ENCODE measurements at regions not wholly inside any gene's neighbourhood (a gene's known extent, or its start where the extent isn't known, plus 50 kb on each side); places are given as distances from the start of the nearest gene placed in this dataset.
"Not testable (repeated sequence)": the region's sequence is repeated elsewhere in the genome, so short reads cannot be mapped to it uniquely, and the experiment has no call there.

DNA sequence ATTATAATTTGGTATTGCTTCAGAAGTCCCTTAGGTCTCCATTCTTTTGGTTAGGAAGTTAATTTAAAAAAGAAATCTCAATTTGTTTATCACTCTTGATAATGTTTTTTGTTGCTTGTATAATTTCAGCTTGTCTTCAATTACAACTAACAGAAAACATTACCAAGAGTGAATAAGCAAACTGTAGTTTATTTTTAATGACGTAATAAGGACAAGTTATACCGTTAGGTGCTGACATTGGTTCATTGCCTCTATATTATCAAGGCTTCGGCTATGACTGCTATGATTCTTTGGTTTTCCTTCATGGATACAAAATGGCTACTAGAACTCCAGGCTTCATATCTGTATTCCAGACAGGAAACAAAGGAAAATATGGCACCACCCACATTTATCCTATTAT lies 220.6 kb downstream of the PTGER3 start:
- DNase-seq, result no peak

DNA sequence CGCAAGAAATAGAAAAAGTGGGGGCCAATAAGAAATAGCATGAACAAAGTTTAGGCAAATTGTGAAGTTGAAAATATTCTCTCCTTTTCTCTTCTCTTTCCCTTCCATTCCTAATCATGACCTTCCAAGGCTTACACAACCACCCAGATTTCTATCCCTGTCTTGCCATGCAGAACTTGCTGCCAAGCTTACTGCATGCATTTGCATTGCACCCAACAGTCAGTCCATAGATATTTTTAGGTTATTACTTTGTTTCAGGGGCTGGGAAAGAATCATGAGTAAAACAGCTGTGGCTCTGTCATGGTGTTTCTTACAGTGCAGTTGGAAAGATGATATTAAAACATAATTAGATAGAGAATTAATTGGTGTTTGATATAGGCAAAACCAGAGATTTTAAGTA lies 219.4 kb downstream of the PTGER3 start:
- DNase-seq, result no peak

DNA sequence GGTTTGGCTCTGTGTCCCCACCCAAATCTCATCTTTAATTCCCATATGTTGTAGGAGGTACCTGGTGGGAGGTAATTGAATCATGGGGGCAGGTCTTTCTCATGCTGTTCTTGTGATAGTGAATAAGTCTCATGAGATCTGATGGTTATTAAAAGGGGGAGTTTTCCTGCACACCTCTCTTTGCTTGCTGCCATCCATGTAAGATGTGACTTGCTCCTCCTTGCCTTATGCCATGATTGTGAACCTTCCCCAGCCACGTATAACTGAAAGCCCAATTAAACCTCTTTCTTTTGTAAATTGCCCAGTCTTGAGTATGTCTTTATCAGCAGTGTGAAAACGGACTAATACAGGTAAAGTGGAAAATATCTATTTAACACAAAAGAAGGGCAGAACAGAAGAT lies 213.3 kb downstream of the PTGER3 start:
- not testable (repeated sequence) for DNase-seq

DNA sequence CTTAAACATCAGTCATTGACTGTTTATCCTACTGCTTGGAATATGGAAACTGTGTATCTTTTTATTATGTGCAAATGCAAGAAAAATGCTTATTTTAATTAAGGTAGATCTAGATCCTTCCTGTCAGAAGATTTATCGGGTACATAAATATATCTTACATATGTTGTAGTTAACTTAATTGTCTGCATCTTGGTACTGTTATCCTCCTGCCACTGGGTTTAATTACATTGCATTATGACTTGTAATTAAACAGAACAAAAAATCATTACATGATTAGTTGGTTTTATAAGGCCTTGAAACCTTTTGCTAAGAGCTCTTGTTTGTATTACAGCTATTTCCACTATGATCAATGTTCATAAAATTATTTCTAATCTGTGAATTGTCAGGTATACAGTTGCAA lies 211.2 kb downstream of the PTGER3 start:
- peak; percentile 59 for DNase-seq

DNA sequence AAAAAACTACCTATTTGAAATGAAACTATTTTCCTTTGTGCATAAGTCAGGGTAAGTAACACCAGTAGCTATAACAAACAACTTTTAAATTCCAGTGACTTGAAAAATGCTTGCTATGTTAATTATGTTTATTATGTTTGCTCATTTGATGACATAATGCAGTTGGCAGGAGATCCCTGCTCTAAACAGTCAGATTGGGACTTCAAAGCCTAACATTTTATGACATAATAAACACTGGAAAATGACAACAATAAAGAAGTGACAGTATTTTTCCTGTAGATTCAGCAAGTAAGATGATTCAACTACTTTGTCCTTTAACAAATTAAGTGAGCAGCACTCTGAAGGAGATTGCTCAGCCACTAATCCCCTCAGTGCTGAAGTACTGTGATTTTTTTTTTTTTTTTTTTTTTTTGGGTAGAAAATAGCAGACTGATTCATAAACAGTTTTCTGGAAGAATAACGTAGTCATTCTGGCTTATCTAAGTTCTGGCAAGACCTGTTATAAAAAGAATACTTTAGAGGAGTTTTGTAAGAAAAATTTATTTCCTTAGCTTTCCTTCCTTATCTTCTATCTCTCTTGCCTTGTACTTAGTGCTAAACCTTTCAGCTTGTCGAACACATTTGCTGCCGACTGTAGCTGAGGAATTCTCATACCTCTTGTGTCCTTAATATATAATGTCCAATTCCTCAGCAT lies 207.2 kb downstream of the PTGER3 start:
- peak; percentile 31 for DNase-seq

DNA sequence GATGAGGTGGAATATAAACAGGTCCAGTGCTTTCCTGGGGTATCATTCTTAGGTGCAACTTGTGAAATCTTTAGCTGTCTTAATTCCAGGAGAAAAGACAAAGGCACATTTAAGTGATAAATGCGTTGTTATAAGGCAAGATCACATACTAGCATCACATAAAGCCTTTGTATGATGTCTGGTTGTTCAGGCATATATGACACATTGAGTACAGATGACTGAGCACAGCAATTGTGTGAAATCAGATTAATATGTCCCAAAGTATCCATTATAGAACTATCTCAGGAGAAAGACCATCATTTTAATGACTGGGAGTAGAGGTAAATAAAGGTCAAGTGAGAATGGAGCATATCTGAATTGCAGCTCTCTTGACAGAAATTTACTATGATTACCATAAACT lies 205.1 kb downstream of the PTGER3 start:
- DNase-seq, result no peak

DNA sequence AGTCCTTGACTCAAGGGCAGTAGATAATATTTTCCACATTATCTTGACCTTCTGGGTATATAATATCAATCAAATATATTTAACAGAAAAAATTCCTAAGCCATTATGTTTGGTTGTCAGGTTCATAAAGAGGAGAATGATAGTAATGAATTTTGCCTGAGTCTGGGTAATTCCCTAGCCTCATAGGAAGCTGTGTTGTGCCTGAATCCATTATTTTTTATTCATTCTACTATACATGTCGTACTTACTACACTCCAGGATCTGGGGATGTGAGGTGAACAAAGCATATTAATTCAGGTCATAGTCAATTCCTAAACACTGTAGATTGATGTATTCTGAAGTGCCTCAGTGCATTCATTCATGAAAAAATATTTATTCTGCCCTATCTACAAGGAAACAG lies 204.2 kb downstream of the PTGER3 start:
- no peak for DNase-seq

DNA sequence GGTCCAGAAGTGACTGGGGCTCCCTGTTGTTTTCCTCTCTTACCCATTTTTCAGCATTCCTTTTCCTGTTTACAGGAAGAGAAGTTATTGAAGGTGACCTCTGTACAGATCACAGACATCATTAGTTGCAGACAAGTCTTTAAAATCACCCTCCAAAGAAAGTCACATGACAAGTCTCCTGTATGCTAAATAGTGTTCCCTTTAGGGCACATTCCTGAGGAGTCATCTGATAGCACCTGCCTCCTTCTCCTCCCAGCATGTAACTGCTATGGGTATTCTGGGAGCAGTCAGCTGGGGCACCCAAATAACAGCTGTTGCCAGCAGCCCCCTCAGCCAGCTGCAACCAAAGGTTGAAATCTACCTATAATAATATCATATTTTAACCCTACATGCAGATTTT lies 200.6 kb downstream of the PTGER3 start:
- no peak for DNase-seq

DNA sequence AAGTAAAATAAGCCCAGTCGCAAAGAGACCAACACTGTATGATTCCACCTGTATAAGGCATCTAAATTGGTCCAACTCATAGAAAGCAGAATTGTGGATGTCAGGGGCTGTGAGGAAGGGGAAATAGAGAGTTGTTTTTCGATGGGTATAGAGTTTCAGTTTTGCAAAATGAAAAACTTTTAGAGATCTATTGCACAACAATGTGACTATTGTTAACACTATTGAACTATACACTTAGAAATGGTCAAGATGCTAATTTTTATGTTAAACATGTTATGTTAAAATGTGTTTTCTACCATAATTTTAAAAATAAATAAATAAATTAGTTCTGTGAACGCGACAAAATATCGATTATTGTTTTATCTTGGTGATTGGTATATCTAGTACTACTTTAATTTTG lies 192.4 kb downstream of the PTGER3 start:
- no peak for DNase-seq

DNA sequence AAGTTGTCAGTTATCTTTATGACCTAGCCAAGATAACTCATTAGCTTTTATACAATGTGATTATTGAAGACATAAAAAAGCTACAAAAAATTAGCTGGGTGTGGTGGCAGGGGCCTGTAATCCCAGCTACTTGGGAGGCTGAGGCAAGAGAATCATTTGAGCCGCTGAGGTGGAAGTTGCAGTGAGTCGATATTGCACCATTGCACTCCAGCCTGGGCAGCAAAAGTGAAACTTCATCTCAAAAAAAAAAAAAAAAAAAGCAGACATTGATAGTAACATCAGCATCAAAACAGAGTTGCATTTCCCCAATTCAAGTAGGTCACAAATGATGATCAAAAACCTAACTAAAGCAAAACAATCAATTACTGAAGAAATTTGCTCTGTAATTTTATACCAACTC lies 191.4 kb downstream of the PTGER3 start:
- no peak for DNase-seq

DNA sequence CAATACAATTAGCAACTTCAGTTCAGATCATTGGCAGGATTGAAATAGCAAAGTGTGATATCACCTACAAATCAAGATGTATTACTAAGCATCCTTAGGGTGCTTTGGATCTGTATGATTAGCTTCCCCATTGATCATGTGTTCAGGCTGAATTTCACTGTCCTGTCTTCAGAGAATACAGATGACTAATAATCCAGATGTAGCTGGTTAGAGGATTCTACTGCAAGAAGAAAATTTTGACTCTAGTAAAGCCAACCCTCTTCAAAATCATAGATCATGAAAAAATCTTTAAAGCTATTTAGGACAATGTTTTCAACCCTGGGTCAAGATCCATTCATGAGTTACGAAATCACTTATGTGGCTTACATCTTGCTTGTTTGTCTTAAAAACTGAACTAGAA lies 184.4 kb downstream of the PTGER3 start:
- no peak for DNase-seq

DNA sequence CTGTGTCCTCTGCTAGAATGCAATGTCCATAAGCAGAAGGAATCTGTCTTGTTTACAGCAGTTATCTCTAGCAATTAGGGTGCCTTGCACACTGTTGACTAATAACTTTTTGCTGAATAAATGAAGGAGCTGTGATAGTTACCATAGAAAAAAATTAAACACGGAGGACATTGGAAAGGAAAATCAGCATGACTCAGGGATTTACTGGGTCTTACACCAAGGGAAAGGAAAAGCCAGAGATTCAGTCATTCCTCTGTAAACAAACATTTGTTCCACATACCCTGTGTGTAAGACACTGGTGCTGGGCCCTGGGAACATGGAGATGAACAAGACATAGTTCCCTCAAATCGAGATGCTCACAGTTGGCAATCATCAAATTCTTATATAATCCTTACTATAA lies 183.3 kb downstream of the PTGER3 start:
- DNase-seq, result no peak

DNA sequence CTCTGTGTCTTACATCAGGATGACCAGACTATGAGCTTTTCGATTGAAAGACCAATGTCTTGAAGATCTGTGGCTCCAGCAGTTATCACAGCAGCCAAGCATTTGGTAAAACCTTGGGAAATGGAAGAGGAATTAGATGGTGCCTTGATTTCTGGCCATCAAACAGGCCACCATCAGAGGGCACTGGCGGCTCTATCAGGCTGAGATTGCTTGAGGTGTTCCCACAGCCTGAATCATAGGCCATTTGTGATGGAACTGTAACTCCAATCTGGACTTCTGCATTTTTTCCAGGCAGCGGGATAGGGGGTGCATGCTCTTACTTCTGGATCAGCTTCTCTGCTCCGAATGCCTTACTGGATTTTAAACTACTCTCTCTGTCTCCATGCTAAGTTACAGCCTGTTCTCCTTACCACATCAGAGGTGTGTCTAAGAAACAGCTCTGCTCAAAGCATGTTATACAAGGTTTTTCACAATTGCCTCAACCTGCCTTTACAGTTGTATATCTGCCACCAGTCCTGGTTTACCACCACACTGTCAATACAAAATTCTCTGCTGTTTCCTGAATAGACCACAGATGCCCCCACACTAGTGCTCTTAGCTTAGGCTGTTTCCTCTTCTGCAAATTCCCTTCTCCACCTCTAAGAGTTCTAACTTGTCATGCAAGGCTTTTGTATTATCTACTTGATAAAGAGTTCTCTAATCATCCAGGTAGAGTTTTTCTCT lies 180.9 kb downstream of the PTGER3 start:
- peak; percentile 3 for DNase-seq

DNA sequence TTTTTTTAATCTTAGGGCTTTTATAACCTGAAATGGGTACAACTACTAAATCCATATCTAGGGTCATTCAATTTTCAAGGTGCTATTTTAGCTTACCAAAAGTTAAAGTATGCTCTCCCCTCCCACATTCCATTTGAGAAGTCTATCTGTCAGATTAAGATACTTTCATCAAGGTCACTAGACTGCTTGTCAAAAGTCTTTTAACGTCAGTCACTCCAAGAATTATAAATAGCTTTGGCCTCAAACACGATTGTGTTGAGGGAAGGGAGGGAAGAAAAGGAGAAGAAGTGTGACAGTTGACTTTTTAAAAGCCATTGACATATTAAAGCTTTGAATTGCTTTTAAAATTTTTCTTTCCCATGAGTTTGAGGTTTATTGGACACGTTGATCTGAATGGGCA lies 175.8 kb downstream of the PTGER3 start:
- no peak for DNase-seq

DNA sequence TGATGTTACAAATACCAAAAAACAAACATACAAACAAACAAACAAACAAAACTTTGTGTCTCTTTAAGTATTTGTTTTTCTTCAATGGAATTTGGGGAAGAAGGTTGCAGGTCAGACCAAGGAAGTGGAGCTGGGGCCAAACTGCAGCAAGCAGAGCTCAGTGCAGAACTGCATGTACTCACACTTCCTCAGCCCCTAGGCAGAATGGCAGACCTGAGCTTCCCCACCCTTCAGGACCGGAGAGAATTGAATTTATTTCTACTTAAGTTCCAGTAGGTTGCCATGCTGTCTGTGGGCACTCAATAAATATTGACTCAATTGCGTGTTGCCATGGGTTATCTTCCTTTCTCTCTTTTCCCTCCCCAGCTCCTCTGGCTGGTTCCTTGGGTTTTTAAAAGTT lies 173.6 kb downstream of the PTGER3 start:
- peak; percentile 65 for DNase-seq

DNA sequence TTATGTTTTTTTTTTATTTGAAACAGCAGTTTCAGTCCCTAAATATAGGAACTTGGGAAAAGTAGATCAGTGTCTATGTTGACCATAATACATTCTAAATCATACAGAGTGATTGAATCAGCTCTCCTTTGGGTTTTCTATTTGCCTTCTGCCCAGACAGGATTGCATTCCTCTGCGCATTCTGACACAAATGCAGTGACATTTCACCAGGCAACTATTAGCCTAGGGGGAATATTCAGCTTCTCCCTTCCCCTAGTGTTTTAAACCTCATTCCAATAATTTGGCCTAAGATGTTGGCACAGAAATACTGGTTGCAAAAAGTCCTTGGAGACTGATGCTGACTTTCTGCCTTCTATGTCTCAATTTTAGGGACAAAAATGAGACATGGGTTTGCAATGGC lies 172.8 kb downstream of the PTGER3 start:
- DNase-seq, result no peak

DNA sequence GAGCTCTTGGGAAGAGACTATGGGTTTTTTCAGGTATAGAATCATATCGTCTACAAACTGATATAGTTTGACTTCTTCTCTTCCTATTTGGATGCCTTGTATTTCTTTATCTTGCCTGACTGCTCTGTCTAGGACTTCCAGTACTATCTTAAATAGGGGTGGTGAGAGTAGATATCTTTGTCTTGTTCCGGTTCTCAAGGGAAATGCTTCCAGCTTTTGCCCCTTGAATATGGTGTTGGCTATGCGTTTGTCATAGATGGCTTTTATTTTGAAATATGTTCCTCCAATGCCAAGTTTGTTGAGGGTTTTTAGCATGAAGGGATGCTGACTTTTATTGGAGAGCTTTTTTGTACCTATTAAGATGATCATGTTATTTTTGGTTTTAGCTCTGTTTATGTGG lies 170.3 kb downstream of the PTGER3 start:
- DNase-seq, result no peak

DNA sequence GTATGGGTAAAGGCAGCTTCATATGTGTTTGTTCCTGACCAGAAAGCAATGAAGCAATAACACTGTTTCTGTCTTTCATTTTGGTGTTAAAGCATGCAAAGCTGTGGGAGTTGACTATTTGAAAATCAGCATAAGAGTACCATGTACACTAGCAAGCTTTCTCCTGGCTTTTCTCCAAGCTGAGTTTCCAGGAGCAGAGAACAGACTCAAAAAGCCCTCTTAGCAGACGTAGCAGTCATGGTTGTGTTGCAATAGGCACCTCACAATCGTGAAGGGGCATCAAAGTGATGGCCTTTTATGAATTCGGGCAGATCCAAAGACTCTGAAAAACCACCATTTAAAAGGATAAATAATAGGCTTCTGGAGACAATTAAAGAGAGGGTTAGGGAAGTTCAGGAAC lies 159.7 kb downstream of the PTGER3 start:
- DNase-seq, result peak; percentile 63

DNA sequence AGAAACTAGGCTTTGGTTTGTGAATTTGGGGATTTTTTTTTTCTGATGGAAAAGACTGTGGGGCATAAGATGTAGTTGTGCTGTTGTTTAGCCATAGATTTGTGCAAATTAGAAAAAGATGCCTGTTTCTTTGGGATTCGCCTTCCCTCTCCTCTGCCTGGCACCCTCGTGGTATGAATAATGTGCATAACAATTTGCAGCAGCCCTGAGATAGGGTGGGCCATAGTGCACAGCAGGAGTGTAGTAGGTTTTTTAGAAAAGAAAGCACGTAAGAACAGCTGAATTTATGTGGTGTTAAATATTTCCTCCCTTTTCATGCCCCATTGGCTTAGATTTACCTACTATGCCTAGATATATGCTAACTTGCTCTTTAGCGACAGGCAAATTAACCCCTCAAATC lies 158.9 kb downstream of the PTGER3 start:
- peak; percentile 7 for DNase-seq

DNA sequence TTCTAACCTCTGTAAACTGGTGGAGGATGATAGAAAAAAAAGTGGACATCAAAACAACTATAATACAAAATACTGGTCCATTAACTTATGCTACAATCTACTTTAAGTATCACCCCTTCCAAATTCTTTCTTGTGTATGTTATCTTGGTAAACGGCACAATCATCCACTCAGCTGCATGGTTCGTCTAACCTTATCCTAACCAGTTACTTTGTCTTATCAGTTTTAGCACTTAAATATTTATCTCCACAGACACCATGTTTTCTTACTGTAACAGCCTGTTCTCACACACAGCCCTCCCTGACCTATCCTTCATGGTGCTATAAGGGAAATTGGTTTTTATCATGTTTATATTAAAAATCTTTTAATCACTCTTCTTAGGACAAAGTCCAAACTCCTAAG lies 157.2 kb downstream of the PTGER3 start:
- DNase-seq, result no peak

DNA sequence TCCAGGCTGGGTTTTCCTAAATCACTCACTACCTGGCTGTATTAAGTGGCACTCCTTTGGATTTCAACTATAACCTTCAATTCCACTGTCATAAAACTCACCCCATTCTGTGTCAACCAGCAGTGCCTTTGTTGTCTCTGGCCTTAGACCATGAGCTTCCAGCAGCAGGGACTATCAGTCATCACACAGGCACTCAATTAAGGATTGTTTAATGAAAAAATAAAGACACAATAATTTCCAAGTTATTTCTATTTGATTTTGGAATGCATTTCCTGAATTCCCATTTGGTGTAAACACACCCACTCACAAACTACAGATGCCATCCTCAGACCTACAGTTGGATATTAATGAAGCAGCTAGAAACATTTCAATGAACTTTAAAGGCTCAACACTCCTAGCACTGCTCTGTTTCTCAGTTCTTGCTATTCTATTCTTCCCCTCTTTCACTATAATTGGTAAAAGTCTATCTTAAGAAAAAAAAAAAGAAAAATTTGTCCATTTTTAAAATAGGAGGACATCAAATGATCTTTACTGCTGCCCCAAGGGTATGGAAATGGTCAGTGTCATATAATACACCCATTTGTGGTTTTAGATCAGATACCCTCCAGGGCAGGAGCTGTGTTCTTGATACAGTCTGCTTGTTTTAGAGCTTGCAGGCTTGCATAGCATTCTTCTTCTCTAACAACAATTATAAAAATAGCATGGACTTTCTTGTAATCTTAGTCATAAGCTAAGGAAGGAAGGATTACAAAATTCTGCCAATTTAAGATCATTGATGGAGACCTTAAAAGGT lies 156.4 kb downstream of the PTGER3 start:
- peak; percentile 78 for DNase-seq

DNA sequence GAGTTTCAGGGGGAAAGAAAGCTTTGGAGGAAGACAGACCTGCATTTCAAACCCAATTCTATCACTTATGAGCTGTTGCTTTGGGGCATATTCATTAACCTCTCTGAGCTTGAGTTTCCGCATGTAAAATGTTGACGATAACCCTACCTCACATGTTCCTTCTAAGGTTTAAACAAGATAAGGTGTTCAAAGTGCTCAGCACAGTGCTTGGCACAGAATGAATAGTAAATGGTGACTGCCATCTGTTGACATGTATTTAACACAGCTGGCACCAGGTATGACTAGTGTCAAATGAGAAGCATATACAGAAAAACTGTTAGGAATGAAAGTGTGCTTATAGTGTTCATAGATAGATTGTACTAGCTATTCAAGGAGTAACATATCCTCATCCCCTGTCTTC lies 155.5 kb downstream of the PTGER3 start:
- peak; percentile 27 for DNase-seq

DNA sequence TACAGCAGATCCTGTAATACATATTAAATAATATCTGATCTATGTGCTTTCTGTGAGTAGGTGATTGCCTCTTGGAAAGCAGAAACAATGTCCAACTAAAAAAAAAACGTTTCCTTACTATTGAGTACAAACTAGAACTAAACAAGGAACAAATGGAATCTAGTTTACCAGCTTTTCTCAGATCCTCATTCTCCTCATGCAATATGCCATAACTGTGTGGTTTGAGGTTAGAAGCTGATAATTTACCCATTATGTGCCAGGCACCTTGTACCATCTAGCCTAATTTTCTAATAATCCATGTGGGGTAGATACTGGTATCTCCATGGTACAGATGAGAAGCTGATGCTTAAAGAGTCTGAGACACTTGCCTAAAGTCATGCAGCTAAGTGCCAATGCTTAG lies 154.7 kb downstream of the PTGER3 start:
- no peak for DNase-seq

DNA sequence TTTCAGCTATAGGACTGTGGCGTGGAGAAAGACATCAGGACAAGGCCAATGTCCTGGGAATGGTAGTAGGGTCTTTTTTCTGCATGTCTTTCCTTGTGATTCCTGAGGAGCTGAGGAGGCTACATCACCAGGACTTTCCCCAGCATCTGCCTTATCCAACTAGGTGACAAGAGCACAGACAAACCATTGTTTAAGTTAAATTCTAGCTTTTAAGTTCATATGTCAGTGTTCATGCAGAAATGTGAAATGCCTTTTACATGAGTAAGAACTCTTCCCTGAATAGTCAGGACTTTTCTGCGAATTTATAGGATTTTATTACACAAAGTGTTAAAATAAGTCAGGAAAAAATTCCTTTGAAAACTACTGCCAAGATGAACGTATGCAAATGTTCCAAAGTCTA lies 154.2 kb downstream of the PTGER3 start:
- no peak for DNase-seq
